Activated CD8-positive, alpha-beta memory T cell treated with anti-CD3 and anti-CD28 coated beads, Interleukin-2, amount 50 U/mL, for 1 hour (primary cell): ENCODE measurements at regions not wholly inside any gene's neighbourhood (a gene's known extent, or its start where the extent isn't known, plus 50 kb on each side); places are given as distances from the start of the nearest gene placed in this dataset.
"Not testable (repeated sequence)": the region's sequence is repeated elsewhere in the genome, so short reads cannot be mapped to it uniquely, and the experiment has no call there.

Experiments used
- DNase-seq: peaks from one replicate; pipeline ENCODE4 v3.0.0-alpha.2; 2020; ENCODE audit errors: extremely low read depth

- no peak for DNase-seq
Measured at GRCh38 chr13:50485979-50486935, 357.2 kb downstream of the DLEU7 start.

- no peak for DNase-seq
Measured at GRCh38 chr13:50493683-50494082, 349.8 kb downstream of the DLEU7 start.

- no peak for DNase-seq
Measured at GRCh38 chr13:50494138-50494537, 349.4 kb downstream of the DLEU7 start.

- DNase-seq: not testable (repeated sequence)
Measured at GRCh38 chr13:50503212-50503611, 340.3 kb downstream of the DLEU7 start.

- DNase-seq: no peak
Measured at GRCh38 chr13:50509167-50509566, 334.3 kb downstream of the DLEU7 start.

GRCh38 chr13:50509771-50510441 is 333.6 kb downstream of the DLEU7 start:
- no peak for DNase-seq

GRCh38 chr13:50510885-50511545 is 332.5 kb downstream of the DLEU7 start:
- DNase-seq: not testable (repeated sequence)

GRCh38 chr13:50511877-50512341 is 331.6 kb downstream of the DLEU7 start:
- DNase-seq: no peak

GRCh38 chr13:50512474-50513299 is 330.8 kb downstream of the DLEU7 start:
- no peak for DNase-seq

GRCh38 chr13:50513300-50513877 is 330.1 kb downstream of the DLEU7 start:
- no peak for DNase-seq

- no peak for DNase-seq
Measured at GRCh38 chr13:50514249-50514648, 329.2 kb downstream of the DLEU7 start.

- no peak for DNase-seq
Measured at GRCh38 chr13:50518131-50518530, 325.4 kb downstream of the DLEU7 start.

GRCh38 chr13:50518781-50519201 is 324.7 kb downstream of the DLEU7 start:
- no peak for DNase-seq

- DNase-seq: no peak
Measured at GRCh38 chr13:50519866-50520265, 323.6 kb downstream of the DLEU7 start.

GRCh38 chr13:50521006-50521830 is 322.3 kb downstream of the DLEU7 start:
- no peak for DNase-seq

- DNase-seq: no peak
Measured at GRCh38 chr13:50521831-50522149, 321.7 kb downstream of the DLEU7 start.

GRCh38 chr13:50522506-50522905 is 321.0 kb downstream of the DLEU7 start:
- no peak for DNase-seq

GRCh38 chr13:50523307-50523706 is 320.2 kb downstream of the DLEU7 start:
- DNase-seq: no peak

- no peak for DNase-seq
Measured at GRCh38 chr13:50524560-50524959, 318.9 kb downstream of the DLEU7 start.

GRCh38 chr13:50526661-50527071 is 316.8 kb downstream of the DLEU7 start:
- no peak for DNase-seq
